ENCODE measurements at regions not wholly inside any gene's neighbourhood (a gene's known extent, or its start where the extent isn't known, plus 50 kb on each side); places are given as distances from the start of the nearest gene placed in this dataset.

DNA sequence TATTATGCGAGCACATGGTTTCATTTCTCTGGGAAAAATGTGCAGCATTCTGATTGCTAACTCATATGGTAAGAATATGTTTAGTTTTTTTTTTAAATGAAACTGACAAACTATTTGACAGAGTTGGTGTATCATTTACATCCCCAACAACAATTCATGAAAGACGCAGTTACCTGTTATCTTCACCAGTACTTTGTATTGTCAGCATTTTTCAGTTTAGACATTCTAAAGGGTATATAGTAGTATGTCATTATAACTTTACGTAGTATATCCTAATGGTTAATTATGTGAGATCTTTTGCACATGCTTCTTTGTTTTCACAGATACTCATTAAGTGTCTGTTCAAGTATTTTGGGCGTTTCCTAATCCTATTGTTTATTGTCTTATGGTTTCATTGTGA lies 891.1 kb upstream of the AGA start:
- no peaks in the 10 kb centered on the region for H3K9me3 ChIP-seq
- no peak for DNase-seq
- no peaks in the 10 kb centered on the region for H3K36me3 ChIP-seq (ENCODE audit: control insufficient read depth, insufficient read depth, low read length)
- ChIA-PET POLR2A (no interaction called here), CTCF (no interaction called here)
- H3K9me3 Mint-ChIP-seq (ENCODE audit: unreplicated experiment), result no peaks in the 10 kb centered on the region
- H3K27me3 Mint-ChIP-seq (ENCODE audit: insufficient read depth, unreplicated experiment), result no peaks in the 10 kb centered on the region
- no peaks in the 10 kb centered on the region for H3K4me1 ChIP-seq
- H3K4me3 Mint-ChIP-seq (ENCODE audit: unreplicated experiment), result no peak overlapping the region
- TF ChIP-seq, protein P1, sequence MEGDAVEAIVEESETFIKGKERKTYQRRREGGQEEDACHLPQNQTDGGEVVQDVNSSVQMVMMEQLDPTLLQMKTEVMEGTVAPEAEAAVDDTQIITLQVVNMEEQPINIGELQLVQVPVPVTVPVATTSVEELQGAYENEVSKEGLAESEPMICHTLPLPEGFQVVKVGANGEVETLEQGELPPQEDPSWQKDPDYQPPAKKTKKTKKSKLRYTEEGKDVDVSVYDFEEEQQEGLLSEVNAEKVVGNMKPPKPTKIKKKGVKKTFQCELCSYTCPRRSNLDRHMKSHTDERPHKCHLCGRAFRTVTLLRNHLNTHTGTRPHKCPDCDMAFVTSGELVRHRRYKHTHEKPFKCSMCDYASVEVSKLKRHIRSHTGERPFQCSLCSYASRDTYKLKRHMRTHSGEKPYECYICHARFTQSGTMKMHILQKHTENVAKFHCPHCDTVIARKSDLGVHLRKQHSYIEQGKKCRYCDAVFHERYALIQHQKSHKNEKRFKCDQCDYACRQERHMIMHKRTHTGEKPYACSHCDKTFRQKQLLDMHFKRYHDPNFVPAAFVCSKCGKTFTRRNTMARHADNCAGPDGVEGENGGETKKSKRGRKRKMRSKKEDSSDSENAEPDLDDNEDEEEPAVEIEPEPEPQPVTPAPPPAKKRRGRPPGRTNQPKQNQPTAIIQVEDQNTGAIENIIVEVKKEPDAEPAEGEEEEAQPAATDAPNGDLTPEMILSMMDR (IDR thresholded peaks at IDR 0.05; ENCODE audit: insufficient read depth in 1 of 2, low read depth in 1 of 2, low read length in 1 of 2, severe bottlenecking in 1 of 2, unreplicated experiment in 1 of 2), result no peak
- no peak overlapping the region for H3K27ac Mint-ChIP-seq (ENCODE audit: unreplicated experiment)
- no peaks in the 10 kb centered on the region for H3K36me3 Mint-ChIP-seq (ENCODE audit: insufficient read depth, unreplicated experiment)
- H3K27me3 ChIP-seq (replicated peaks; ENCODE audit: control insufficient read depth, insufficient read depth, low read length), result no peaks in the 10 kb centered on the region
- intact Hi-C loops (cut with micrococcal nuclease; ENCODE audit: unreplicated experiment), result no loop called here
- H3K4me1 Mint-ChIP-seq (ENCODE audit: low read depth, unreplicated experiment), result no peaks in the 10 kb centered on the region
- no peak overlapping the region for H3K4me3 ChIP-seq (ENCODE audit: low read depth, low read length)
- BruUV-seq (replicated peaks), result no TSS peak

DNA sequence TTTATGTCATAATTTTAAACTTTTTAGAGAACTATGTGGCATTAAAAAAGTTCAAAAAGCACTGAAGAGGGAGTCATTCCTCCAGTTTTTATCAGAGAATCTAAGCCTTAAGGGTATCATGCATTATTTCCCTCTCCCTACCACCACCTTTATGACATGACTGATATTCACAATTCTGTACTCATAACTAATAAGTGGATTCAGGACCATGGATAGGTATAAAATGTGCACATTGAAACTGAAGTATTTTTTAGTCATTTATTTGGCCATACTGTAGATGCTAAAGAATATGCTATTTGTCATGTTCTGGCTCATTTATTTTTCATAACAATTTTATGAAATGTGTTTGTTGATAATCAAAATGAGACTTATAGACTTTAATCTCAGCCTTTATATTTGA lies 897.5 kb upstream of the AGA start:
- no TSS peak for BruUV-seq (replicated peaks)

GRCh38 chr4:178340468-178340867 lies 898.2 kb upstream of the AGA start:
- Histone ChIP-seq H3K9me3 (no peaks in the 10 kb centered on the region), H3K36me3 (ENCODE audit: control insufficient read depth, insufficient read depth, low read length) (no peaks in the 10 kb centered on the region), H3K4me3 (ENCODE audit: low read depth, low read length) (no peak overlapping the region), H3K4me1 (no peaks in the 10 kb centered on the region), H3K27me3 (replicated peaks; ENCODE audit: control insufficient read depth, insufficient read depth, low read length) (no peaks in the 10 kb centered on the region)
- H3K36me3 Mint-ChIP-seq (ENCODE audit: insufficient read depth, unreplicated experiment), result no peaks in the 10 kb centered on the region
- CTCF ChIA-PET, result no interaction called here
- no peak overlapping the region for H3K27ac Mint-ChIP-seq (ENCODE audit: unreplicated experiment)
- TF ChIP-seq, protein P1 (IDR thresholded peaks at IDR 0.05; ENCODE audit: insufficient read depth in 1 of 2, low read depth in 1 of 2, low read length in 1 of 2, severe bottlenecking in 1 of 2, unreplicated experiment in 1 of 2), result no peak
- POLR2A ChIA-PET, result no interaction called here
- no peak overlapping the region for H3K4me3 Mint-ChIP-seq (ENCODE audit: unreplicated experiment)
- H3K4me1 Mint-ChIP-seq (ENCODE audit: low read depth, unreplicated experiment), result no peaks in the 10 kb centered on the region
- H3K27me3 Mint-ChIP-seq (ENCODE audit: insufficient read depth, unreplicated experiment), result no peaks in the 10 kb centered on the region
- DNase-seq, result no peak
- intact Hi-C loops (cut with micrococcal nuclease; ENCODE audit: unreplicated experiment), result no loop called here
- no peaks in the 10 kb centered on the region for H3K9me3 Mint-ChIP-seq (ENCODE audit: unreplicated experiment)
- BruUV-seq (replicated peaks), result no TSS peak

More for the DNA sequence above, 897.5 kb upstream of the AGA start:
- Mint-ChIP-seq H3K4me3 (ENCODE audit: unreplicated experiment) (no peak overlapping the region), H3K27me3 (ENCODE audit: insufficient read depth, unreplicated experiment) (no peaks in the 10 kb centered on the region), H3K9me3 (ENCODE audit: unreplicated experiment) (no peaks in the 10 kb centered on the region), H3K27ac (ENCODE audit: unreplicated experiment) (no peak overlapping the region), H3K4me1 (ENCODE audit: low read depth, unreplicated experiment) (no peaks in the 10 kb centered on the region), H3K36me3 (ENCODE audit: insufficient read depth, unreplicated experiment) (no peaks in the 10 kb centered on the region)
- no peak for DNase-seq
- Histone ChIP-seq H3K36me3 (ENCODE audit: control insufficient read depth, insufficient read depth, low read length) (no peaks in the 10 kb centered on the region), H3K9me3 (no peaks in the 10 kb centered on the region), H3K4me1 (no peaks in the 10 kb centered on the region), H3K4me3 (ENCODE audit: low read depth, low read length) (no peak overlapping the region), H3K27me3 (replicated peaks; ENCODE audit: control insufficient read depth, insufficient read depth, low read length) (no peaks in the 10 kb centered on the region)
- TF ChIP-seq, protein P1 (IDR thresholded peaks at IDR 0.05; ENCODE audit: insufficient read depth in 1 of 2, low read depth in 1 of 2, low read length in 1 of 2, severe bottlenecking in 1 of 2, unreplicated experiment in 1 of 2), result no peak
- intact Hi-C loops (cut with micrococcal nuclease; ENCODE audit: unreplicated experiment), result no loop called here
- POLR2A ChIA-PET, result no interaction called here
- CTCF ChIA-PET, result no interaction called here

All from Caco-2 (cell line).